H9 (cell line): ENCODE measurements at regions not wholly inside any gene's neighbourhood (a gene's known extent, or its start where the extent isn't known, plus 50 kb on each side); places are given as distances from the start of the nearest gene placed in this dataset.

Source experiments
- DNase-seq: peaks from one replicate; pipeline ENCODE4 v3.0.0-alpha.2; 2017
- H2AFZ ChIP-seq: one replicate; pipeline ENCODE4 v1.6.1; 2013; ENCODE audit warnings: mild to moderate bottlenecking, low read length, control low read depth, moderate library complexity
- H2AK5ac ChIP-seq: 2 replicates; pipeline ENCODE4 v1.6.1; 2013; ENCODE audit warnings: low read length, control low read depth, mixed read lengths; ENCODE audit not compliant: insufficient read length
- H2BK120ac ChIP-seq: one replicate; pipeline ENCODE4 v1.6.1; 2013; ENCODE audit warnings: low read depth, mild to moderate bottlenecking, low read length, control low read depth, inconsistent platforms; ENCODE audit not compliant: poor library complexity, severe bottlenecking
- H2BK12ac ChIP-seq: 2 replicates; pipeline ENCODE4 v1.6.1; 2013; ENCODE audit warnings: low read length, control low read depth, mixed read lengths, low read depth; ENCODE audit not compliant: insufficient read length
- H2BK15ac ChIP-seq: 2 replicates; pipeline ENCODE4 v1.6.1; 2013; ENCODE audit warnings: low read depth, low read length, control low read depth
- H2BK20ac ChIP-seq: one replicate; pipeline ENCODE4 v1.6.1; 2013; ENCODE audit warnings: low read depth, mild to moderate bottlenecking, low read length, control low read depth, inconsistent platforms; ENCODE audit not compliant: poor library complexity, severe bottlenecking
- H2BK5ac ChIP-seq: 2 replicates; pipeline ENCODE4 v1.6.1; 2013; ENCODE audit warnings: low read length, control low read depth, mixed read lengths; ENCODE audit not compliant: insufficient read length
- H3K14ac ChIP-seq: 2 replicates; pipeline ENCODE4 v1.6.1; 2013; ENCODE audit warnings: low read length, control low read depth; ENCODE audit not compliant: insufficient read depth
- H3K18ac ChIP-seq: 2 replicates; pipeline ENCODE4 v1.6.1; 2013; ENCODE audit warnings: low read depth, mild to moderate bottlenecking, mixed read lengths, low read length, control low read depth; ENCODE audit not compliant: insufficient read length
- H3K23ac ChIP-seq: 2 replicates; pipeline ENCODE4 v1.6.1; 2013; ENCODE audit warnings: low read length, control low read depth, mixed read lengths, low read depth; ENCODE audit not compliant: insufficient read length
- H3K23me2 ChIP-seq: 2 replicates; pipeline ENCODE4 v1.6.1; 2013; ENCODE audit warnings: low read depth, mild to moderate bottlenecking, mixed read lengths, low read length, control low read depth; ENCODE audit not compliant: insufficient read length, poor library complexity, severe bottlenecking
- H3K27ac ChIP-seq: 2 replicates; pipeline ENCODE4 v1.5.1; 2013; ENCODE audit warnings: low read length, control low read depth, mixed read lengths, low read depth; ENCODE audit not compliant: insufficient read length
- H3K27me3 ChIP-seq: 2 replicates; pipeline ENCODE4 v1.6.1; 2013; ENCODE audit warnings: low read length, control low read depth, inconsistent platforms; ENCODE audit not compliant: insufficient read depth
- H3K4ac ChIP-seq: 2 replicates; pipeline ENCODE4 v1.6.1; 2013; ENCODE audit warnings: low read depth, mild to moderate bottlenecking, control low read depth, inconsistent platforms, low read length, moderate library complexity
- H3K4me1 ChIP-seq: 2 replicates; pipeline ENCODE4 v1.6.1; 2013; ENCODE audit warnings: low read length, control low read depth, inconsistent platforms; ENCODE audit not compliant: insufficient read depth
- H3K4me2 ChIP-seq: 2 replicates; pipeline ENCODE4 v1.6.1; 2013; ENCODE audit warnings: low read length, control low read depth, mixed read lengths; ENCODE audit not compliant: insufficient read length, insufficient read depth
- H3K56ac ChIP-seq: 2 replicates; pipeline ENCODE4 v1.6.1; 2013; ENCODE audit warnings: low read depth, mild to moderate bottlenecking, mixed read lengths, low read length, control low read depth; ENCODE audit not compliant: insufficient read length
- H3K79me1 ChIP-seq: 2 replicates; pipeline ENCODE4 v1.6.1; 2013; ENCODE audit warnings: low read depth, mild to moderate bottlenecking, moderate library complexity, low read length, control low read depth, inconsistent platforms; ENCODE audit not compliant: insufficient read depth, poor library complexity, severe bottlenecking
- H3K79me2 ChIP-seq: 2 replicates; pipeline ENCODE4 v1.6.1; 2013; ENCODE audit warnings: low read length, control low read depth, inconsistent platforms; ENCODE audit not compliant: insufficient read depth
- H3K9ac ChIP-seq: 2 replicates; pipeline ENCODE4 v1.6.1; 2013; ENCODE audit warnings: low read length, control low read depth, mixed read lengths; ENCODE audit not compliant: insufficient read length; ENCODE audit errors: extremely low read depth
- H3K9me3 ChIP-seq: one replicate; pipeline ENCODE4 v1.6.1; 2013; ENCODE audit warnings: low read depth, low read length, inconsistent platforms; ENCODE audit not compliant: control insufficient read depth
- H3T11ph ChIP-seq: one replicate; pipeline ENCODE4 v1.6.1; 2013; ENCODE audit warnings: mild to moderate bottlenecking, low read length, control low read depth, inconsistent platforms
- H4K20me1 ChIP-seq: one replicate; pipeline ENCODE4 v1.6.1; 2013; ENCODE audit not compliant: control insufficient read depth, insufficient read length, insufficient read depth
- H4K5ac ChIP-seq: 2 replicates; pipeline ENCODE4 v1.6.1; 2013; ENCODE audit warnings: low read depth, mild to moderate bottlenecking, mixed read lengths, low read length, control low read depth; ENCODE audit not compliant: insufficient read length
- H4K8ac ChIP-seq: replicated peaks from 2 replicates; pipeline ENCODE4 v1.6.1; 2013; ENCODE audit warnings: low read length, control low read depth, mixed read lengths, low read depth; ENCODE audit not compliant: insufficient read length
- H4K91ac ChIP-seq: 2 replicates; pipeline ENCODE4 v1.6.1; 2013; ENCODE audit warnings: low read depth, mild to moderate bottlenecking, moderate library complexity, mixed read lengths, low read length, control low read depth; ENCODE audit not compliant: insufficient read length
- H3K27ac Mint-ChIP-seq, 3 experiments: 2 replicates in 2 of 3; 3 replicates in 1 of 3; pipeline ENCODE4 v1.8.0; 2020 to 2021; ENCODE audit warnings: mixed read lengths in 3 of 3, mild to moderate bottlenecking in 1 of 3, moderate library complexity in 1 of 3
- H3K27me3 Mint-ChIP-seq: 2 replicates; pipeline ENCODE4 v1.8.0; 2021; ENCODE audit warnings: low read depth, mild to moderate bottlenecking, moderate library complexity, mixed read lengths
- H3K36me3 Mint-ChIP-seq, 3 experiments: 2 replicates in 2 of 3; 3 replicates in 1 of 3; pipeline ENCODE4 v1.8.0; 2020 to 2021; ENCODE audit warnings: low read depth in 3 of 3, mixed read lengths in 3 of 3; ENCODE audit not compliant: insufficient read depth in 1 of 3
- H3K4me1 Mint-ChIP-seq, 2 experiments: 2 replicates each; pipeline ENCODE4 v1.8.0; 2020; ENCODE audit warnings: mixed read lengths in 2 of 2
- H3K4me3 Mint-ChIP-seq, 2 experiments: 2 replicates in 1 of 2; 3 replicates in 1 of 2; pipeline ENCODE4 v1.8.0; 2020 to 2021; ENCODE audit warnings: mild to moderate bottlenecking in 2 of 2, mixed read lengths in 2 of 2, moderate library complexity in 1 of 2
- H3K9me3 Mint-ChIP-seq, 2 experiments: 2 replicates in 1 of 2; 3 replicates in 1 of 2; pipeline ENCODE4 v1.8.0; 2020; ENCODE audit warnings: mild to moderate bottlenecking in 2 of 2, mixed read lengths in 2 of 2, moderate library complexity in 1 of 2
- WGBS: extraction: QIAGEN DNeasy Blood & Tissue Kit; methylation state at CpG from one replicate; pipeline ENCODE4 v1.1.7; 2013; ENCODE audit warnings: missing lambda C conversion rate, low lambda C conversion rate, mixed read lengths; ENCODE audit not compliant: insufficient read length; ENCODE audit errors: extremely low coverage; 5-methylcytosine and 5-hydroxymethylcytosine counted together
- TF ChIP-seq, protein P1 (sequence below): fragments of 200-600 bp; sonication (generic); conservative IDR thresholded peaks from 3 replicates; pipeline ENCODE4 v1.8.0; 2021; ENCODE audit warnings: antibody characterized with exemption, mild to moderate bottlenecking

DNA sequence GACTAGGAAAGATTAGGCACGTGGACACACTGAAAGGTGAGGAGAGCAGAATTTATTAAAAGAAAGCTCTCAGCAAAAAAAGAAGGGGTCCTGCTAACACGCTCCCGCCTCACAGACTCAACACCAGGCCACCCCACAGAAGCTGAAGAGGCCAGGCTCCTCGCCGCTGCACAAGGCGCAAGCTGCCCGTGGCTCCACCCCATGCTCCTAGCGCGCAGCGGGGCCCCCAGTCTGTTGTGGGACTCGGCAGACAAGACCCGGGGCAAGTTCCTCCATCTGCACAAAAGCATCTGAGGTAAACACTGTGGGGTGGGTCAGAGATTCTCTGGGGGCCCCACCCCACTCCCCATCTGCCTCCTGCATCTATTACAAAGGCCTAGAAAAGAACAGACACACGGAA, 1462.4 kb downstream of the EFNB2 start:
- no peaks in the 10 kb centered on the region for H3K23me2 ChIP-seq
- H3K56ac ChIP-seq: no peak overlapping the region
- no peak overlapping the region for H2BK20ac ChIP-seq
- no peak overlapping the region for H2BK5ac ChIP-seq
- WGBS: no CpG with 5 or more reads among the region's 13 CpGs
- H4K20me1 ChIP-seq: no peaks in the 10 kb centered on the region
- no peaks in the 10 kb centered on the region for H3K4me1 ChIP-seq
- H3K9ac ChIP-seq: no peak overlapping the region
- Mint-ChIP-seq H3K36me3 (no peaks in the 10 kb centered on the region; a peak in 1 of 7 replicates), H3K4me3 (no peak overlapping the region), H3K27me3 (no peaks in the 10 kb centered on the region), H3K27ac (no peak overlapping the region; a peak in 2 of 7 replicates), H3K4me1 (peaks cover 0 to 2% of the 10 kb centered on the region in 2 experiments; a peak in 1 of 4 replicates), H3K9me3 (peaks cover 0 to 3% of the 10 kb centered on the region in 2 experiments; a peak in 2 of 5 replicates)
- no peak overlapping the region for H3K23ac ChIP-seq
- TF ChIP-seq, protein P1, sequence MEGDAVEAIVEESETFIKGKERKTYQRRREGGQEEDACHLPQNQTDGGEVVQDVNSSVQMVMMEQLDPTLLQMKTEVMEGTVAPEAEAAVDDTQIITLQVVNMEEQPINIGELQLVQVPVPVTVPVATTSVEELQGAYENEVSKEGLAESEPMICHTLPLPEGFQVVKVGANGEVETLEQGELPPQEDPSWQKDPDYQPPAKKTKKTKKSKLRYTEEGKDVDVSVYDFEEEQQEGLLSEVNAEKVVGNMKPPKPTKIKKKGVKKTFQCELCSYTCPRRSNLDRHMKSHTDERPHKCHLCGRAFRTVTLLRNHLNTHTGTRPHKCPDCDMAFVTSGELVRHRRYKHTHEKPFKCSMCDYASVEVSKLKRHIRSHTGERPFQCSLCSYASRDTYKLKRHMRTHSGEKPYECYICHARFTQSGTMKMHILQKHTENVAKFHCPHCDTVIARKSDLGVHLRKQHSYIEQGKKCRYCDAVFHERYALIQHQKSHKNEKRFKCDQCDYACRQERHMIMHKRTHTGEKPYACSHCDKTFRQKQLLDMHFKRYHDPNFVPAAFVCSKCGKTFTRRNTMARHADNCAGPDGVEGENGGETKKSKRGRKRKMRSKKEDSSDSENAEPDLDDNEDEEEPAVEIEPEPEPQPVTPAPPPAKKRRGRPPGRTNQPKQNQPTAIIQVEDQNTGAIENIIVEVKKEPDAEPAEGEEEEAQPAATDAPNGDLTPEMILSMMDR: no peak
- H2BK120ac ChIP-seq: no peak overlapping the region
- H4K91ac ChIP-seq: no peak overlapping the region
- H4K5ac ChIP-seq: no peak overlapping the region
- no peak overlapping the region for H4K8ac ChIP-seq
- no peak overlapping the region for H2BK12ac ChIP-seq
- no peak overlapping the region for H2AK5ac ChIP-seq
- no peak overlapping the region for H3K18ac ChIP-seq
- H3K9me3 ChIP-seq: no peaks in the 10 kb centered on the region
- no peak overlapping the region for H3K4me2 ChIP-seq
- no peak overlapping the region for H2BK15ac ChIP-seq
- H2AFZ ChIP-seq: no peak overlapping the region
- no peak overlapping the region for H3K14ac ChIP-seq
- DNase-seq: no peak
- no peak overlapping the region for H3K27ac ChIP-seq
- H3K79me2 ChIP-seq: no peaks in the 10 kb centered on the region
- H3T11ph ChIP-seq: no peak overlapping the region
- H3K4ac ChIP-seq: no peak overlapping the region
- no peaks in the 10 kb centered on the region for H3K27me3 ChIP-seq
- no peaks in the 10 kb centered on the region for H3K79me1 ChIP-seq
